Osteocyte (in vitro differentiated cells): ENCODE measurements at regions not wholly inside any gene's neighbourhood (a gene's known extent, or its start where the extent isn't known, plus 50 kb on each side); places are given as distances from the start of the nearest gene placed in this dataset.

Experiments
- DNase-seq: peaks from one replicate; pipeline ENCODE4 v3.0.0; 2021; ENCODE audit warnings: mixed read lengths; ENCODE audit not compliant: unreplicated experiment; ENCODE audit errors: extremely low spot score
- H3K27ac Mint-ChIP-seq: one replicate; pipeline ENCODE4 v1.8.0; 2021; ENCODE audit warnings: mild to moderate bottlenecking, mixed read lengths; ENCODE audit not compliant: unreplicated experiment
- H3K27me3 Mint-ChIP-seq: one replicate; pipeline ENCODE4 v1.8.0; 2021; ENCODE audit warnings: mixed read lengths; ENCODE audit not compliant: unreplicated experiment
- H3K36me3 Mint-ChIP-seq: one replicate; pipeline ENCODE4 v1.8.0; 2021; ENCODE audit warnings: mixed read lengths; ENCODE audit not compliant: unreplicated experiment
- H3K4me1 Mint-ChIP-seq: one replicate; pipeline ENCODE4 v1.8.0; 2021; ENCODE audit warnings: mixed read lengths; ENCODE audit not compliant: unreplicated experiment
- H3K4me3 Mint-ChIP-seq: one replicate; pipeline ENCODE4 v1.8.0; 2021; ENCODE audit warnings: mild to moderate bottlenecking, moderate library complexity, mixed read lengths; ENCODE audit not compliant: unreplicated experiment
- H3K9me3 Mint-ChIP-seq: one replicate; pipeline ENCODE4 v1.8.0; 2021; ENCODE audit warnings: mixed read lengths; ENCODE audit not compliant: unreplicated experiment
- CTCF ChIP-seq: fragments of 200-600 bp; sonication (generic); IDR thresholded peaks from 2 replicates; pipeline ENCODE4 v1.5.0; 2021; ENCODE audit warnings: antibody characterized with exemption, mild to moderate bottlenecking, moderate library complexity

- DNase-seq = no peak
- TF ChIP-seq CTCF = no peak
- Mint-ChIP-seq H3K9me3 (no peaks in the 10 kb centered on the region), H3K27me3 (no peaks in the 10 kb centered on the region), H3K4me1 (no peaks in the 10 kb centered on the region), H3K4me3 (no peak overlapping the region), H3K27ac (no peak overlapping the region), H3K36me3 (no peaks in the 10 kb centered on the region)
Observed at GRCh38 chr2:22253171-22253570, 1129.4 kb downstream of the TDRD15 start.

- no peak overlapping the region for H3K27ac Mint-ChIP-seq
- H3K36me3 Mint-ChIP-seq = no peaks in the 10 kb centered on the region
- H3K27me3 Mint-ChIP-seq = no peaks in the 10 kb centered on the region
- H3K4me1 Mint-ChIP-seq = no peaks in the 10 kb centered on the region
- DNase-seq = no peak
- TF ChIP-seq CTCF = no peak
- no peak overlapping the region for H3K4me3 Mint-ChIP-seq
- peaks cover 16% of the 10 kb centered on the region for H3K9me3 Mint-ChIP-seq
Observed at GRCh38 chr2:22261165-22261564, 1123.8 kb upstream of the KLHL29 start.

GRCh38 chr2:22270341-22270740, 1114.6 kb upstream of the KLHL29 start:
- no peak overlapping the region for H3K27ac Mint-ChIP-seq
- H3K4me3 Mint-ChIP-seq = no peak overlapping the region
- H3K27me3 Mint-ChIP-seq = no peaks in the 10 kb centered on the region
- no peaks in the 10 kb centered on the region for H3K4me1 Mint-ChIP-seq
- TF ChIP-seq CTCF = no peak
- peaks cover 30% of the 10 kb centered on the region for H3K9me3 Mint-ChIP-seq
- no peaks in the 10 kb centered on the region for H3K36me3 Mint-ChIP-seq
- no peak for DNase-seq

- no peaks in the 10 kb centered on the region for H3K27me3 Mint-ChIP-seq
- H3K9me3 Mint-ChIP-seq = peaks cover 23% of the 10 kb centered on the region
- no peak overlapping the region for H3K27ac Mint-ChIP-seq
- no peak for DNase-seq
- H3K4me1 Mint-ChIP-seq = no peaks in the 10 kb centered on the region
- H3K36me3 Mint-ChIP-seq = no peaks in the 10 kb centered on the region
- TF ChIP-seq CTCF = no peak
- no peak overlapping the region for H3K4me3 Mint-ChIP-seq
Observed at GRCh38 chr2:22273853-22274252, 1111.1 kb upstream of the KLHL29 start.

GRCh38 chr2:22274661-22275060, 1110.3 kb upstream of the KLHL29 start:
- H3K4me3 Mint-ChIP-seq = no peak overlapping the region
- peaks cover 15% of the 10 kb centered on the region for H3K9me3 Mint-ChIP-seq
- no peaks in the 10 kb centered on the region for H3K4me1 Mint-ChIP-seq
- H3K27me3 Mint-ChIP-seq = no peaks in the 10 kb centered on the region
- no peak for DNase-seq
- no peaks in the 10 kb centered on the region for H3K36me3 Mint-ChIP-seq
- no peak for TF ChIP-seq CTCF
- H3K27ac Mint-ChIP-seq = no peak overlapping the region
